H9 (cell line): ENCODE measurements at regions not wholly inside any gene's neighbourhood (a gene's known extent, or its start where the extent isn't known, plus 50 kb on each side); places are given as distances from the start of the nearest gene placed in this dataset.

ENCODE experiments used
- DNase-seq: peaks from one replicate; pipeline ENCODE4 v3.0.0-alpha.2; 2017
- H2AFZ ChIP-seq: one replicate; pipeline ENCODE4 v1.6.1; 2013; ENCODE audit warnings: mild to moderate bottlenecking, low read length, control low read depth, moderate library complexity
- H2AK5ac ChIP-seq: 2 replicates; pipeline ENCODE4 v1.6.1; 2013; ENCODE audit warnings: low read length, control low read depth, mixed read lengths; ENCODE audit not compliant: insufficient read length
- H2BK120ac ChIP-seq: one replicate; pipeline ENCODE4 v1.6.1; 2013; ENCODE audit warnings: low read depth, mild to moderate bottlenecking, low read length, control low read depth, inconsistent platforms; ENCODE audit not compliant: poor library complexity, severe bottlenecking
- H2BK12ac ChIP-seq: 2 replicates; pipeline ENCODE4 v1.6.1; 2013; ENCODE audit warnings: low read length, control low read depth, mixed read lengths, low read depth; ENCODE audit not compliant: insufficient read length
- H2BK15ac ChIP-seq: 2 replicates; pipeline ENCODE4 v1.6.1; 2013; ENCODE audit warnings: low read depth, low read length, control low read depth
- H2BK20ac ChIP-seq: one replicate; pipeline ENCODE4 v1.6.1; 2013; ENCODE audit warnings: low read depth, mild to moderate bottlenecking, low read length, control low read depth, inconsistent platforms; ENCODE audit not compliant: poor library complexity, severe bottlenecking
- H2BK5ac ChIP-seq: 2 replicates; pipeline ENCODE4 v1.6.1; 2013; ENCODE audit warnings: low read length, control low read depth, mixed read lengths; ENCODE audit not compliant: insufficient read length
- H3K14ac ChIP-seq: 2 replicates; pipeline ENCODE4 v1.6.1; 2013; ENCODE audit warnings: low read length, control low read depth; ENCODE audit not compliant: insufficient read depth
- H3K18ac ChIP-seq: 2 replicates; pipeline ENCODE4 v1.6.1; 2013; ENCODE audit warnings: low read depth, mild to moderate bottlenecking, mixed read lengths, low read length, control low read depth; ENCODE audit not compliant: insufficient read length
- H3K23ac ChIP-seq: 2 replicates; pipeline ENCODE4 v1.6.1; 2013; ENCODE audit warnings: low read length, control low read depth, mixed read lengths, low read depth; ENCODE audit not compliant: insufficient read length
- H3K23me2 ChIP-seq: 2 replicates; pipeline ENCODE4 v1.6.1; 2013; ENCODE audit warnings: low read depth, mild to moderate bottlenecking, mixed read lengths, low read length, control low read depth; ENCODE audit not compliant: insufficient read length, poor library complexity, severe bottlenecking
- H3K27ac ChIP-seq: 2 replicates; pipeline ENCODE4 v1.5.1; 2013; ENCODE audit warnings: low read length, control low read depth, mixed read lengths, low read depth; ENCODE audit not compliant: insufficient read length
- H3K27me3 ChIP-seq: 2 replicates; pipeline ENCODE4 v1.6.1; 2013; ENCODE audit warnings: low read length, control low read depth, inconsistent platforms; ENCODE audit not compliant: insufficient read depth
- H3K4ac ChIP-seq: 2 replicates; pipeline ENCODE4 v1.6.1; 2013; ENCODE audit warnings: low read depth, mild to moderate bottlenecking, control low read depth, inconsistent platforms, low read length, moderate library complexity
- H3K4me1 ChIP-seq: 2 replicates; pipeline ENCODE4 v1.6.1; 2013; ENCODE audit warnings: low read length, control low read depth, inconsistent platforms; ENCODE audit not compliant: insufficient read depth
- H3K4me2 ChIP-seq: 2 replicates; pipeline ENCODE4 v1.6.1; 2013; ENCODE audit warnings: low read length, control low read depth, mixed read lengths; ENCODE audit not compliant: insufficient read length, insufficient read depth
- H3K56ac ChIP-seq: 2 replicates; pipeline ENCODE4 v1.6.1; 2013; ENCODE audit warnings: low read depth, mild to moderate bottlenecking, mixed read lengths, low read length, control low read depth; ENCODE audit not compliant: insufficient read length
- H3K79me1 ChIP-seq: 2 replicates; pipeline ENCODE4 v1.6.1; 2013; ENCODE audit warnings: low read depth, mild to moderate bottlenecking, moderate library complexity, low read length, control low read depth, inconsistent platforms; ENCODE audit not compliant: insufficient read depth, poor library complexity, severe bottlenecking
- H3K79me2 ChIP-seq: 2 replicates; pipeline ENCODE4 v1.6.1; 2013; ENCODE audit warnings: low read length, control low read depth, inconsistent platforms; ENCODE audit not compliant: insufficient read depth
- H3K9ac ChIP-seq: 2 replicates; pipeline ENCODE4 v1.6.1; 2013; ENCODE audit warnings: low read length, control low read depth, mixed read lengths; ENCODE audit not compliant: insufficient read length; ENCODE audit errors: extremely low read depth
- H3K9me3 ChIP-seq: one replicate; pipeline ENCODE4 v1.6.1; 2013; ENCODE audit warnings: low read depth, low read length, inconsistent platforms; ENCODE audit not compliant: control insufficient read depth
- H3T11ph ChIP-seq: one replicate; pipeline ENCODE4 v1.6.1; 2013; ENCODE audit warnings: mild to moderate bottlenecking, low read length, control low read depth, inconsistent platforms
- H4K20me1 ChIP-seq: one replicate; pipeline ENCODE4 v1.6.1; 2013; ENCODE audit not compliant: control insufficient read depth, insufficient read length, insufficient read depth
- H4K5ac ChIP-seq: 2 replicates; pipeline ENCODE4 v1.6.1; 2013; ENCODE audit warnings: low read depth, mild to moderate bottlenecking, mixed read lengths, low read length, control low read depth; ENCODE audit not compliant: insufficient read length
- H4K8ac ChIP-seq: replicated peaks from 2 replicates; pipeline ENCODE4 v1.6.1; 2013; ENCODE audit warnings: low read length, control low read depth, mixed read lengths, low read depth; ENCODE audit not compliant: insufficient read length
- H4K91ac ChIP-seq: 2 replicates; pipeline ENCODE4 v1.6.1; 2013; ENCODE audit warnings: low read depth, mild to moderate bottlenecking, moderate library complexity, mixed read lengths, low read length, control low read depth; ENCODE audit not compliant: insufficient read length
- H3K27ac Mint-ChIP-seq, 3 experiments: 2 replicates in 2 of 3; 3 replicates in 1 of 3; pipeline ENCODE4 v1.8.0; 2020 to 2021; ENCODE audit warnings: mixed read lengths in 3 of 3, mild to moderate bottlenecking in 1 of 3, moderate library complexity in 1 of 3
- H3K27me3 Mint-ChIP-seq: 2 replicates; pipeline ENCODE4 v1.8.0; 2021; ENCODE audit warnings: low read depth, mild to moderate bottlenecking, moderate library complexity, mixed read lengths
- H3K36me3 Mint-ChIP-seq, 3 experiments: 2 replicates in 2 of 3; 3 replicates in 1 of 3; pipeline ENCODE4 v1.8.0; 2020 to 2021; ENCODE audit warnings: low read depth in 3 of 3, mixed read lengths in 3 of 3; ENCODE audit not compliant: insufficient read depth in 1 of 3
- H3K4me1 Mint-ChIP-seq, 2 experiments: 2 replicates each; pipeline ENCODE4 v1.8.0; 2020; ENCODE audit warnings: mixed read lengths in 2 of 2
- H3K4me3 Mint-ChIP-seq, 2 experiments: 2 replicates in 1 of 2; 3 replicates in 1 of 2; pipeline ENCODE4 v1.8.0; 2020 to 2021; ENCODE audit warnings: mild to moderate bottlenecking in 2 of 2, mixed read lengths in 2 of 2, moderate library complexity in 1 of 2
- H3K9me3 Mint-ChIP-seq, 2 experiments: 2 replicates in 1 of 2; 3 replicates in 1 of 2; pipeline ENCODE4 v1.8.0; 2020; ENCODE audit warnings: mild to moderate bottlenecking in 2 of 2, mixed read lengths in 2 of 2, moderate library complexity in 1 of 2
- WGBS: extraction: QIAGEN DNeasy Blood & Tissue Kit; methylation state at CpG from one replicate; pipeline ENCODE4 v1.1.7; 2013; ENCODE audit warnings: missing lambda C conversion rate, low lambda C conversion rate, mixed read lengths; ENCODE audit not compliant: insufficient read length; ENCODE audit errors: extremely low coverage; 5-methylcytosine and 5-hydroxymethylcytosine counted together
- TF ChIP-seq, protein P1 (sequence below): fragments of 200-600 bp; sonication (generic); conservative IDR thresholded peaks from 3 replicates; pipeline ENCODE4 v1.8.0; 2021; ENCODE audit warnings: antibody characterized with exemption, mild to moderate bottlenecking

DNA sequence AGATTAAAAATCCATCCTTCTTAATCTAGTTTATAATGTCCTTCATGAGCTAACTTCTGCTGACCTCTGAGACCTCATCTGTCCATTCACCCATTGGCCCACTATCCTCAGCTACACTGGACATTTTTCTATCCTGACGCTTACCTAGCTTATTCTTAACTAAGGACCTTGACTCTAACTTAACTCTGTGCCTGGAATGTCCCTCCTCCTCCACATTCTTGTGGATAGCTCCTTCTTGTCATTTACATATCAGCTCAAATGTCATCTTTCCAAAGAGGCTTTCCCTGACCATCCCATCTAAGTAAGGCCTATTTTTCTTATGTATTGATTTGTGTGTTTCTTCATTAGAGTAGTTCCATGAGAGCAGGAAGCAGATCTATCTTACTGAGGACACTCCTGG lies 54.7 kb downstream of the ATXN3L start:
- no peak for DNase-seq
- WGBS: no CpG with 5 or more reads among the region's 1 CpG

More for the DNA sequence above, 54.7 kb downstream of the ATXN3L start:
- Mint-ChIP-seq H3K36me3 (peaks cover 0 to 4% (median 0%) of the 10 kb centered on the region in 3 experiments; a peak in 2 of 7 replicates), H3K4me3 (no peak overlapping the region), H3K9me3 (peaks cover 27 to 32% of the 10 kb centered on the region in 2 experiments), H3K27me3 (peaks cover 2% of the 10 kb centered on the region; the same call in 1 of the 2 replicates), H3K27ac (no peak overlapping the region), H3K4me1 (0 out of 4 replicates have a peak, but pooled peaks cover 0 to 3% of the 10 kb centered on the region in 2 experiments)
- no peaks in the 10 kb centered on the region for H3K79me2 ChIP-seq
- no peak overlapping the region for H3K14ac ChIP-seq
- H3K56ac ChIP-seq: no peak overlapping the region
- H4K8ac ChIP-seq: no peak overlapping the region
- no peak overlapping the region for H3K18ac ChIP-seq
- no peak overlapping the region for H3T11ph ChIP-seq
- no peak overlapping the region for H4K91ac ChIP-seq
- H3K23me2 ChIP-seq: peaks cover 3% of the 10 kb centered on the region
- H2BK20ac ChIP-seq: no peak overlapping the region
- H4K5ac ChIP-seq: no peak overlapping the region
- no peak overlapping the region for H3K23ac ChIP-seq
- H3K9me3 ChIP-seq: peaks cover 8% of the 10 kb centered on the region
- H2AFZ ChIP-seq: no peak overlapping the region
- H3K4me2 ChIP-seq: no peak overlapping the region
- H2BK5ac ChIP-seq: no peak overlapping the region
- no peak overlapping the region for H3K9ac ChIP-seq
- no peak overlapping the region for H3K4ac ChIP-seq
- H2BK15ac ChIP-seq: no peak overlapping the region
- H3K27ac ChIP-seq: no peak overlapping the region
- H3K4me1 ChIP-seq: peaks cover 3% of the 10 kb centered on the region; the same call in 1 of the 2 replicates
- no peaks in the 10 kb centered on the region for H3K27me3 ChIP-seq
- no peaks in the 10 kb centered on the region for H4K20me1 ChIP-seq
- H3K79me1 ChIP-seq: no peaks in the 10 kb centered on the region
- no peak overlapping the region for H2BK120ac ChIP-seq
- no peak overlapping the region for H2BK12ac ChIP-seq
- TF ChIP-seq, protein P1, sequence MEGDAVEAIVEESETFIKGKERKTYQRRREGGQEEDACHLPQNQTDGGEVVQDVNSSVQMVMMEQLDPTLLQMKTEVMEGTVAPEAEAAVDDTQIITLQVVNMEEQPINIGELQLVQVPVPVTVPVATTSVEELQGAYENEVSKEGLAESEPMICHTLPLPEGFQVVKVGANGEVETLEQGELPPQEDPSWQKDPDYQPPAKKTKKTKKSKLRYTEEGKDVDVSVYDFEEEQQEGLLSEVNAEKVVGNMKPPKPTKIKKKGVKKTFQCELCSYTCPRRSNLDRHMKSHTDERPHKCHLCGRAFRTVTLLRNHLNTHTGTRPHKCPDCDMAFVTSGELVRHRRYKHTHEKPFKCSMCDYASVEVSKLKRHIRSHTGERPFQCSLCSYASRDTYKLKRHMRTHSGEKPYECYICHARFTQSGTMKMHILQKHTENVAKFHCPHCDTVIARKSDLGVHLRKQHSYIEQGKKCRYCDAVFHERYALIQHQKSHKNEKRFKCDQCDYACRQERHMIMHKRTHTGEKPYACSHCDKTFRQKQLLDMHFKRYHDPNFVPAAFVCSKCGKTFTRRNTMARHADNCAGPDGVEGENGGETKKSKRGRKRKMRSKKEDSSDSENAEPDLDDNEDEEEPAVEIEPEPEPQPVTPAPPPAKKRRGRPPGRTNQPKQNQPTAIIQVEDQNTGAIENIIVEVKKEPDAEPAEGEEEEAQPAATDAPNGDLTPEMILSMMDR: no peak
- no peak overlapping the region for H2AK5ac ChIP-seq
